LHCN-M2 (cell line): ENCODE measurements at regions not wholly inside any gene's neighbourhood (a gene's known extent, or its start where the extent isn't known, plus 50 kb on each side); places are given as distances from the start of the nearest gene placed in this dataset.

Experiments
- DNase-seq: peaks from one replicate; pipeline ENCODE4 v3.0.0-alpha.2; 2012; ENCODE audit warnings: low read depth

DNA sequence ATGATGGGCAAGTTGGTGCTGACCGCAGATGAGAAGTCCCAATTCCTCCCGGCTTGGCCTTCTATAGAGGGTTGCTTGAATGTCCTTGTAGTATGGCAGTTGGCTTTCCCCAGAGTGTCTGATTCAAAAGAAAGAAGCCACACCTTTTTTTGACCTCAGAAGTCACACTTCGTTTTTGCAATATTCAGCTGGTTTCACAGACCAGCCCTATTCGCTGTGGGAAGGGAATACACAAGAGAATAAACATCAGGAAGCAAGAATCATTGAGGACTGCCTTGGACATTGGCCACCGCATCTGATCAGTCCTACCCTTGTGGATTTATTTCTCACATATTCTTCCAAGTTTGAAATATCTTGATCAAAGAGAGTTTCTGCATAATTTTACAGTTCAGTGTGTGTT lies 228.6 kb upstream of the SUCLG2 start:
- no peak for DNase-seq

DNA sequence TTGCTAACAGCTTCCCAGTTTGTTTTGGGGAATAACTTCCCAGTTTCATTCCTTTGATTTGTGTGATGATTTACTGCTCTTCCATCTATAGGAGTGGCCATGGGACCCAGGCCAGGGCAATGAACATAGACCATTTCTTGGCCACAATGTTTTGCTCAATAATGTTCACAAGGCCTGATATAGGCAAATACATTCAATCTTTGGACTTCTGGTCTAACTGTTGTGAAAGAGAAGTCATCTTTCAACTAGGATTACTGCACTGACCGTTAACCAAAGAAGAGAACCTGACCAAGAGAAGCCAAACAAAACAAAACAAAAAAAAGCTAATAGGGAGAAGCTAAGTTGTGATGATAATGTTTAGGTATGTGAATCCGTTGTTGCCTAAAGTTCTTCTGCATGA lies 221.8 kb upstream of the SUCLG2 start:
- peak; percentile 57 for DNase-seq

GRCh38 chr3:67875858-67876257 lies 221.4 kb upstream of the SUCLG2 start:
- peak; percentile 48 for DNase-seq

- peak; percentile 82 for DNase-seq
These were observed 220.9 kb upstream of the SUCLG2 start for GRCh38 chr3:67875338-67875737.

- DNase-seq = no peak
These were observed 216.1 kb upstream of the SUCLG2 start for GRCh38 chr3:67870477-67870876.

GRCh38 chr3:67866571-67866970 lies 212.2 kb upstream of the SUCLG2 start:
- peak; percentile 33 for DNase-seq

GRCh38 chr3:67864587-67865183 lies 210.3 kb upstream of the SUCLG2 start:
- no peak for DNase-seq

- peak; percentile 15 for DNase-seq
These were observed 209.5 kb upstream of the SUCLG2 start for GRCh38 chr3:67863869-67864268.

DNA sequence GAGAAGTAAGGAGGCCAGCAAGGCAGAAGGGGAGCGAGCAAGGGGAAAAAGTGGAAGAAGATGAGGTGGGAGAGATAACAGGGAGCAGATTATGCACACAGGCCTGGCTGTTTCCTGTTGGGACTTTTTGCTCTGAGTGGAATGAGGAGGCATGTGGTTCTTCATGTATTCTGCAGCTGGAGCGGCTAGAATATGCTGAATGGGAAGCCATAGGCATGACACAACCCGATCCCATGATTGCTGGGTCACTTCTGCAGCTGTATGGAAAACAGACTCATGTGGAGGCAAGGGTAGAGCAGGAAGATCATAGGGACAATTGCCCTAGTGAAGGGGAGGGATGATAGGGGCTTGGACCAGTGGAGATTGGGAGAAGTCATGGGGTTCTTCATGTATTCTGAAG lies 206.0 kb upstream of the SUCLG2 start:
- DNase-seq = no peak

- no peak for DNase-seq
These were observed 204.1 kb upstream of the SUCLG2 start for GRCh38 chr3:67858492-67858891.

DNA sequence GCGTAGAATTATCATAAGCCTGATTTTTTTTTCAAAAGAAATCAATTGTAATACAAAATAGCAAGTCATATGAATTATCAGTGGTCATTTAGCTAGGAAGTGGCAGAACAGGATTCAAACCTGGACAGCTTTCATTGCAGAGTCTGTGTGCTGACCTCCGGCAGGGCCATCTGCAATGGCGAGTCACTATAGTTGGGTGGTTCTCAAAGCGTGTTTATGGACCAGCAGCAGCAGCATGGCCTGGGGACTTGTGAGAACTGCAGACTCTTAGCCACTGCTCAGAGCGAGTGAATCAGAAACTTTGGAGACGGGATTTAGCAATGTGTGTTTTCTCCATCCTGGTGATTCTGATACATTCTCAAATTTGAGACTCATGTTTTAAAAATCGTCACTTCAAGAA lies 202.3 kb upstream of the SUCLG2 start:
- DNase-seq = no peak

GRCh38 chr3:67854663-67855062 lies 200.3 kb upstream of the SUCLG2 start:
- no peak for DNase-seq

GRCh38 chr3:67853520-67853919 lies 199.1 kb upstream of the SUCLG2 start:
- DNase-seq = no peak

GRCh38 chr3:67848299-67848698 lies 193.9 kb upstream of the SUCLG2 start:
- no peak for DNase-seq

DNA sequence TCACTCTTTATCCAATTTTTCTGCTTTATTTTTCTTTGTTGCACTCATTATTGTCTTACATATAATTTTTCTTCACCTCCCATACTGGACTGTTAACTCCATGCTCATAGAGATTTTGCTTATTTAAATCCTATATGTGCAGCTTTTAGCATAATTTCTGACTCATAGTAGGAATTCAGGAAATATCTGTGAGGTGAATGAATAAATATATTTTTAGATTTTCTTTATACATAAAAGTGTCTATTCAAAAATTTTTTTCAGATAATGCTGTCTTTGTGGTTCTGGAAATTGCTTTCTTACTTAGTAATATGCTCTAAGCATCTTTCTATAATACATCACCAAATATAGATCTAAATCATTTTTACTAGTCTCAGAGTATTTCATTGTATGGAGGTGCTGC lies 191.8 kb upstream of the SUCLG2 start:
- no peak for DNase-seq

DNA sequence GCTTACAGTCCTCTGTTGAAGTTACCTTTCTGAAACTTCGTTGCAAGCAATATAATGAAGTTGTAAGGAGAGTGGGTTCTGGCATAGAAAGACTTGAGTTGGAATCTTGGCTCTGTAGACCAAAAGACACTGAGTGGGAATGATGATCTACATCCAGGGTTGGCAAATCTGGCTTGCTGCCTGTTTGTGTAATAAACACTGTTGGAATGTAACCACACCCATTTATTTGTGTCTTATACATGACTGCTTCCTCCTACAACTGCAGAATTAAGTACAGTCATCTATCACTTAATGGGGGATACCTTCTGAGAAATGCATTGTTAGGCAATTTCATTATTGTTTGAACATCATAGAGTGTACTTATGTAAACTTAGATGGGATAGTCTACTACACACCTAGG lies 178.4 kb upstream of the SUCLG2 start:
- DNase-seq = peak; percentile 6

DNA sequence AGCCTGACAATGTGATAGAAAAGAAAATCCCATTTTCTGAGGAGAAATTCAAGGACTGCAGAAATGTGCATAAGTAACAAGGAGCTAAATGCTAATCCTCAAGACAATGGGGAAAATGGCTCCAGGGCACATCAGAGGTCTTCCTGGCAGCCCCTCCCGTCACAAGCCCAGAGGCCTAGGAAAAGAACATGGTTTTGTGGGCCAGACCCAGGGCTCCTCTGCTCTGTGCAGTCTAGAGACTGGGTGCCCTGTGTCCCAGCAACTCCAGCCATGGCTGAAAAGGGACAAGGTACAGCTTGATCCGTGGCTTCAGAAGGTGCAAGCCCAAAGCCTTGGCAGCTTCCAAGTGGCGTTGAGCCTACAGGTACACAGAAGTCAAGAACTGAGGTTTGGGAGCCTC lies 176.8 kb upstream of the SUCLG2 start:
- DNase-seq = no peak

DNA sequence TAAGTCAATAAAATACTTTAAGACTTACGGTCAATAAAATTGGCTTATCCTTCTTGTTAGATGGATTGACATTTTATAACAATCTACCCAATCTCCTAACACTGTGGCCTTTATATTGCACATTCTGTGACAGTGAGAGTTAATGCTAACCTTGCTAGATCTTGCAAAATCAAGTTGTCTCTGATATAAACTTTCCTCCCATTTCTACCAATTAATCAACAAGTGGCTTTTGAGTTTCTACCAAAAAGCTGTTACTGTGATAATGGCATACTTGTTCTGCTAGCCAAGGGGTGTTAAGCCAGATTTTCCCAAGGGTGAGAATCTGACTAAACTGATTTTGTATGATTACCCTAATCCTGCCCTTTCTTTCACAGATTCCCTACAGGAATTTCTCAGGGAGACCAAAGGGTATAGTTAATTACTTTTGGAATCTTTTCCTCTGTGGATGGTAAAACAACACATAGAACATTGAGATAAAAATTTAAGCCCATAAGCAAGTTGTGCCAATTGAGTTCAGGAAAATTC lies 174.1 kb upstream of the SUCLG2 start:
- DNase-seq = no peak

GRCh38 chr3:67821135-67821534 lies 166.7 kb upstream of the SUCLG2 start:
- DNase-seq = no peak

DNA sequence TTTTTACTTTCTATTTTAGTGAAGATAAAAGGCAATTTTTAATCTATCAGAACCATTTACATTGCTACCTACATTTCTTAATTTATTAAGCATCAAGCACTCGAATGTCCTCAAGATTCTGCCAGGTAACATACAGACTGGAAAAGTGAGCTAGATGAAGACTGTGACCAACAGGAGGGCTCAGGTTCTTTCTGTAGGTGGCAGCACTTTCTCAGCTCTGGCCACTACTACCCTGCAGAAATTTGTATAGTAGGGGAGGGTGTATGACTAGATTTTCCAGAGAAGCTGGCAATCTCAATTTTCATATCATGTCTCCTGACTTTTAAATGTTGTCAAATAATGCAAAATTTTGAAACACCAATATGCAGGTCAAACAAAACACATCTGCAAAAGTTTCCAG lies 165.0 kb upstream of the SUCLG2 start:
- DNase-seq = no peak

DNA sequence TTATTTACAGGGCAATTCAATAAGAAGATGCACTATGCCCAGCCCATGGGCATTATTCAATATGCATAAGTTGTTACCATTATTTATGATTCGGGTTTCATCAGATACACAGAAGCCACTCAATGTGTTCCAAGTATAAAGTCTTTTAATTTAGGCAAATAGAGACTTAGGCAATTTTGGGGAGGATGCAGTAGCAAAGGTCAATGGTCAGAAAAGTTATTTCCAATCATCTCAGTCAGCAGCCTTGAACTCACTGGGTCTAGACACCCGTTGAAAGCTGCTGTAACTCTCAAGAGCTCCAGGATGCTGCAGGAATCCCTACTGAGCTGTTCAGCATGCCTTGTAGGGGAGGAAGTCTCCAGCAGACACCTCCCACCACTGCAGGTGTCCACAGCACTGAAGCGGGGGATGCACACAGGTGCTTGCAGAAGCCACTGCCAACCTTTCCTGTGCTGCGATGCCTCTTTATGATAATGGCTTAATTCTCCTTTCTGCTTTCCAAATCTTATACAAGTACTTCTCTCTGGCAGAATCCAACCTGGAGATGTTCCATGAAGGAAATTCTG lies 155.0 kb upstream of the SUCLG2 start:
- no peak for DNase-seq

- no peak for DNase-seq
These were observed 154.5 kb upstream of the SUCLG2 start for GRCh38 chr3:67808906-67809305.

- peak; percentile 75 for DNase-seq
These were observed 150.2 kb upstream of the SUCLG2 start for GRCh38 chr3:67804578-67804977.

DNA sequence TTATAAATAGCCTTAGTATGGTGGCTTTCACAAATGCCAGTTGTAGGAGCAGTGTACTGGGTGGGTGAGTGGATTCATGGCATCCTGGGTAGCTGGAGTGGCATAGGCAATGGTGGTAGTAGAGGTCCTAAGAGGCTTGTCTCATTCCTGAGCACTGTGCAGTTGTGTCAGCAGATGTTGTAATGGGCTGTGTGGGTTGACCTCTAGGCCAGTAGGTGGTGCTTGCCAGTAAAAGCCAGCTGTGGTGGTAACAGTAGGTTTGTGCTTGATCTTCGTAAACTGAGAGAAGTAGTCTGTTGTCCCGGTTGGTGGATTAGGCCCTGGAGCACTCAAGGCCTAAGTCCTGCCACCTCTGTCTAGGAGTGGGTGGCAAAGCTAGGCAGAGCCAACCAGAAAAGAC lies 149.7 kb upstream of the SUCLG2 start:
- peak; percentile 75 for DNase-seq
